Stomach (tissue), 8 donors: ENCODE measurements at regions not wholly inside any gene's neighbourhood (a gene's known extent, or its start where the extent isn't known, plus 50 kb on each side); places are given as distances from the start of the nearest gene placed in this dataset.

ENCODE experiments used
- DNase-seq, 2 donors: peaks; one replicate each; pipeline versions ENCODE4 v3.0.0 to v3.0.0-alpha.2; 2013 to 2019
- H3K27ac ChIP-seq, 5 donors: fragments of 200-600 bp in 4 of 5; sonication (generic) in 4 of 5; one replicate each; pipeline ENCODE4 v1.5.1; 2013 to 2019; ENCODE audit warnings: mild to moderate bottlenecking in 1 of 5, moderate library complexity in 1 of 5
- H3K27me3 ChIP-seq, 3 donors: fragments of 200-600 bp; sonication (generic); one replicate each; pipeline ENCODE4 v1.5.1; 2017 to 2019; ENCODE audit warnings: mixed run types in 1 of 3
- H3K36me3 ChIP-seq, 4 donors: fragments of 200-600 bp; sonication (generic); 1 replicate in 3 of 4; 2 replicates in 1 of 4; pipeline ENCODE4 v1.5.1; 2016 to 2019
- H3K4me1 ChIP-seq, 4 donors: fragments of 200-600 bp; sonication (generic); one replicate each; pipeline ENCODE4 v1.5.1; 2016 to 2019
- H3K4me3 ChIP-seq, 4 donors: fragments of 200-600 bp; sonication (generic) in 3 of 4; one replicate each; pipeline ENCODE4 v1.5.1; 2016 to 2019; ENCODE audit warnings: mild to moderate bottlenecking in 1 of 4
- H3K9me3 ChIP-seq, 4 donors: fragments of 200-600 bp; sonication (generic); one replicate each; pipeline ENCODE4 v1.5.1; 2016 to 2019
- CTCF ChIP-seq, 7 experiments: fragments of 450-650 bp in 4 of 7; fragments of 200-600 bp in 3 of 7; sonication (generic) in 3 of 7; IDR thresholded peaks; one replicate each; pipeline ENCODE4 v1.5.1; 2016 to 2019; ENCODE audit warnings: antibody characterized with exemption in 7 of 7, control low read depth in 2 of 7, mild to moderate bottlenecking in 1 of 7
- EP300 ChIP-seq: sonication (generic); formaldehyde crosslinking; IDR thresholded peaks from one replicate; pipeline ENCODE4 v1.6.1; 2017; ENCODE audit warnings: antibody characterized with exemption
- POLR2A ChIP-seq, 4 donors: fragments of 450-650 bp; IDR thresholded peaks; one replicate each; pipeline ENCODE4 v1.6.1; 2016; ENCODE audit warnings: antibody characterized with exemption in 4 of 4, control low read depth in 2 of 4, mild to moderate bottlenecking in 1 of 4, moderate library complexity in 1 of 4
- POLR2AphosphoS5 ChIP-seq, 3 donors: sonication (generic); formaldehyde crosslinking; IDR thresholded peaks; one replicate each; pipeline ENCODE4 v1.6.1; 2016; ENCODE audit warnings: antibody characterized with exemption in 3 of 3
- WGBS, 5 donors: extraction: QIAGEN DNeasy Blood & Tissue Kit in 3 of 5; methylation state at CpG; one replicate each; pipeline versions ENCODE4 v1.1.5 to v1.1.7; 2013 to 2018; 5-methylcytosine and 5-hydroxymethylcytosine counted together
- intact Hi-C: fragments of 100-400 bp; cut with DNase I; formaldehyde crosslinking; loops from one replicate; pipeline ENCODE4 v1.15.1; 2023; ENCODE audit warnings: low total_unique reads
- donor health status: healthy with polysubstance abuse.
- donor health status: Bipolar disorder and iron deficiency.
- donor health status: healthy.

GRCh38 chr2:16604236-16604635 is 61.4 kb downstream of the CYRIA start:
- WGBS, 5 donors = 73 to 91% (median 85%) methylated on average over 4 of the region's 4 CpGs
- no peak overlapping the region for H3K4me3 ChIP-seq
- peaks cover 0 to 11% (median 8%) of the 10 kb centered on the region in 4 donors for H3K4me1 ChIP-seq
- no peaks in the 10 kb centered on the region for H3K27me3 ChIP-seq
- TF ChIP-seq CTCF (IDR thresholded peaks at IDR 0.05) = no peak
- TF ChIP-seq POLR2A (IDR thresholded peaks at IDR 0.05) = no peak
- no peak for TF ChIP-seq EP300
- TF ChIP-seq POLR2AphosphoS5 (IDR thresholded peaks at IDR 0.05) = no peak
- no peak overlapping the region for H3K27ac ChIP-seq
- no peak for DNase-seq
- no peaks in the 10 kb centered on the region for H3K9me3 ChIP-seq
- intact Hi-C loops = no loop called here
- peaks cover 0 to 8% (median 0%) of the 10 kb centered on the region in 4 donors for H3K36me3 ChIP-seq

- H3K27ac ChIP-seq = no peak overlapping the region
- H3K9me3 ChIP-seq = no peaks in the 10 kb centered on the region
- H3K4me1 ChIP-seq = no peaks in the 10 kb centered on the region
- DNase-seq = no peak
- TF ChIP-seq EP300 (no peak), POLR2AphosphoS5 (IDR thresholded peaks at IDR 0.05) (no peak), CTCF (IDR thresholded peaks at IDR 0.05) (no peak), POLR2A (IDR thresholded peaks at IDR 0.05) (no peak)
- intact Hi-C loops = no loop called here
- WGBS, 5 donors = 66 to 86% (median 70%) methylated on average over 3 of the region's 3 CpGs
- no peaks in the 10 kb centered on the region for H3K27me3 ChIP-seq
- H3K36me3 ChIP-seq = peaks cover 0 to 7% (median 0%) of the 10 kb centered on the region in 4 donors
- H3K4me3 ChIP-seq = no peak overlapping the region
These were observed 74.2 kb downstream of the CYRIA start for GRCh38 chr2:16591370-16591933.

- 81 to 89% (median 87%) methylated on average over 3 of the region's 3 CpGs for WGBS, 5 donors
- H3K4me1 ChIP-seq = no peaks in the 10 kb centered on the region
- DNase-seq = no peak
- intact Hi-C loops = no loop called here
- no peak for TF ChIP-seq CTCF (IDR thresholded peaks at IDR 0.05)
- H3K9me3 ChIP-seq = no peaks in the 10 kb centered on the region
- peaks cover 0 to 7% (median 0%) of the 10 kb centered on the region in 4 donors for H3K36me3 ChIP-seq
- H3K4me3 ChIP-seq = no peak overlapping the region
- H3K27me3 ChIP-seq = no peaks in the 10 kb centered on the region
- no peak overlapping the region for H3K27ac ChIP-seq
These were observed 76.2 kb downstream of the CYRIA start for GRCh38 chr2:16589465-16589864.

- WGBS, 5 donors = 59 to 75% (median 69%) methylated on average over 3 of the region's 3 CpGs
- TF ChIP-seq POLR2A (IDR thresholded peaks at IDR 0.05) (no peak), EP300 (no peak)
- H3K27me3 ChIP-seq = no peaks in the 10 kb centered on the region
- no peak for DNase-seq
- H3K4me1 ChIP-seq = no peaks in the 10 kb centered on the region
- no peak overlapping the region for H3K27ac ChIP-seq
- no peak overlapping the region for H3K4me3 ChIP-seq
- no peaks in the 10 kb centered on the region for H3K9me3 ChIP-seq
- intact Hi-C loops = no loop called here
- H3K36me3 ChIP-seq = peaks cover 0 to 7% (median 0%) of the 10 kb centered on the region in 4 donors
These were observed 77.1 kb downstream of the CYRIA start for GRCh38 chr2:16588565-16588964.

GRCh38 chr2:16587601-16588000 is 78.0 kb downstream of the CYRIA start:
- intact Hi-C loops = no loop called here
- WGBS, 5 donors = 65 to 77% (median 75%) methylated on average over 4 of the region's 4 CpGs
- Histone ChIP-seq H3K9me3 (no peaks in the 10 kb centered on the region), H3K27ac (no peak overlapping the region), H3K27me3 (no peaks in the 10 kb centered on the region), H3K4me3 (no peak overlapping the region), H3K36me3 (peaks cover 0 to 7% (median 0%) of the 10 kb centered on the region in 4 donors), H3K4me1 (no peaks in the 10 kb centered on the region)
- DNase-seq = no peak
- TF ChIP-seq EP300 (no peak), CTCF (IDR thresholded peaks at IDR 0.05) (no peak), POLR2AphosphoS5 (IDR thresholded peaks at IDR 0.05) (no peak), POLR2A (IDR thresholded peaks at IDR 0.05) (no peak)
